ENCODE measurements at regions not wholly inside any gene's neighbourhood (a gene's known extent, or its start where the extent isn't known, plus 50 kb on each side); places are given as distances from the start of the nearest gene placed in this dataset.

GRCh38 chr4:123747016-123747415, 350.4 kb downstream of the SPRY1 start:
- DNase-seq (ENCODE audit: low read depth), result no peak

DNA sequence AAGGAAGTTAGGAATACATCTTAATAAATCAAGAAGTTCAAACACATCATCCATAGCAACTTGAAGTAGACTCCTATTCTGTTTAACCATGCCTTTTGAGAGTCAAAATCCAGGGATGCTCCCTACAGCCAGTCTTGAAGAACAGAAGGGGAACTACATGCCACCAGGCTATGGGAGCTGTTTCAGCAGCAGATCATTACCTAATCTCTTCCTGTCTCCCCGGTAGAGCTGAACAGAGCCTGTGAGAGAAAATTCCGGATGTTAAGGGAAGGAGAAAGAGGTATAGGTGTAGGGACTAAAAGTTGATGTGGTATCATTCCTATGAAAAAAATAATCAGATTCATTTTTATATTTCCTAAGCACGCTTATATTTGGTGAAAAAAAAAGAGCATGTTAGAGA, 352.2 kb downstream of the SPRY1 start:
- no peak for DNase-seq (ENCODE audit: low read depth)

DNA sequence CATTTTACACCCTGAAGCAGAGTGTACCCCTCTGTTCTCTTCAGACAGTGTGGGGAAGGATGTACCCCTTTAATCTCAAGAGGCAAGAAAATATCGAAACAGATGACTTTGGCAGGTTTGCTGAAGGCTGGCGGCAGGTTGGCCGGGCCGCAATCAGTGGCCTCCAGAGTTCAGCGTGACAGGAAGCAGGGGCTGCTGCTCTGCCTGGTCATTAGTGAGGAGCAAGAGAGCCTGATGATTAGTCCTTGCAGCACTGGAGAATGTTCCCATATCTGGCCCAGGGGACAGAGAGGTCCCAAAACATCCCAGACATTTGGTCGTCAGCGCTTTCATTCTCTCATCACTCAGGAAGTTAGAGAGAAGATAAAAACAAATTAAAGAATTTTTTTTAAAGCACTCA, 352.8 kb downstream of the SPRY1 start:
- no peak for DNase-seq (ENCODE audit: low read depth)

GRCh38 chr4:123750044-123750443, 353.4 kb downstream of the SPRY1 start:
- no peak for DNase-seq (ENCODE audit: low read depth)

DNA sequence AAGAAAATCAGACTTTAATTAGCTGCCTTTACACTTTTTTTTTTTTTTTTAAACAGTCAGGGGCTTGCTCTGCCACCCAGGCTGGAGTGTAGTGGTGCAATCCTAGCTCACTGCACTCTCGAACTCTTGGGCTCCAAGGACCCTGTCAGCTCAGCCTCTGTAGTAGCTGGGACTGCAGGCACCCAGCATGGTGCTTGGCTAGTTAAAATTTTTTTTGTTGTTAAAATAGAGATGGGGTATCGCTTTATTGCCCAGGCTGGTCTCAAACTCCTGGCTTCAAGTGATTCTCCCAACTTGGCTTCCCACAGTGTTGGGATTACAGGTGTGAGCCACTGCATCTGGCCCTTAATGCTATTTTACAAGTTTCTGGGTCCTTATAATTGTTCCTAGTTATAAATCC, 359.1 kb downstream of the SPRY1 start:
- DNase-seq (ENCODE audit: low read depth), result no peak

DNA sequence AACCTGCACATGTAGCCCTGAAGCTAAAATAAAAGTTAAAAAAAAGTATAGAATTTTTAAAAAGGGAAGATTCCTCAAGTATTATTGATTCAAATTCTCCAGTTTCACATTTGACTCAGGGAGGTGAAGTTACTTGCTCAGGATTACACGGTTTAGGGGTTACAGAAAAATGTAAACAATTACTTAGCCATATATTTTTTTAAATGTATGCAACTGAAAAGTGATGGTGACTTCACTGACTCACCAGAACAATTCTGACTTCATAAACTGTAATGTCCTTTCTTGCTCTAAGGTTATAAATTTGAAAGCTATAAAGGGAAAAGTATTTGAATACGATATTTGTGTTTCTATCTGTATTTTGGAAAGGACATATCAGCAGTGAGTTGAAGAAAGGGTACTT, 371.2 kb downstream of the SPRY1 start:
- DNase-seq (ENCODE audit: low read depth), result no peak

DNA sequence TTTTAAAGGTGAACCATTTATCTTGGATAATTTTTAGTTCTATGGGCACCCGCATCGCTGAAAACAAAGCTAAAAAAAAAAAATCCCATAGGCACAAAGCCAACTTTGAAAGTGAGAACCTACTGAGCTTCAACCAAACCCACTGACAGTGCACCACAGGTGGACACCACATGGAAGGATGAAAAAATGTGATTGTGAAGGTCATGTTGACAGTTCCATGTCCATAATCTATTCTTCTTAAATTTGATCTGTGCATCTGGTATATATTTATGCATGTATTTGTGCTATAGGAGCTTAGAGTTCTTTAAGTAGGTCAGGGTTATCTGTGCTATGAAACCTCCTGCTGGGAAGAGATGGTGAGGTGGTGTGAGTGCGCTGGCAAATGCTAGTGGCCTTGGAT, 374.3 kb downstream of the SPRY1 start:
- no peak for DNase-seq (ENCODE audit: low read depth)

GRCh38 chr4:123776267-123776666, 379.7 kb downstream of the SPRY1 start:
- DNase-seq (ENCODE audit: low read depth), result no peak

DNA sequence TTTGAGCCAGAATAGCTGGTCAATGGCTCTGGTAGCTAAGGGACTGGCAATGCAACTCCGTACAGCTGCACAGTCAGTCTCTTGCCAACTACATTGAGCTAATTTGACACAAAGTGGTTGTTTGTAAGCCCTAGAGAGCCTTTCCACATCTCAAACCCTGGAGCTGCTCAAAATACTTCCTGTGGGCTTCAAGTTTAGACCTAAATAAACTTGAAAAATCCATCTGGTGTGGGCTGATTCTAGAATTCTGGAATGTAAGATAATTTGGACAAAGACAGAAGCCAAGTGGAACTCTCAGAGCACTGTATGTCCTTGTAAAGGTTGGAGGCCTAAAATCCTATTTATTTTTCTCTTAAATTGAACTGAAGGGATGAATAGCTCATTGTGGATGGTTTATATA, 380.8 kb downstream of the SPRY1 start:
- no peak for DNase-seq (ENCODE audit: low read depth)

GRCh38 chr4:123783151-123783790, 386.7 kb downstream of the SPRY1 start:
- DNase-seq (ENCODE audit: low read depth), result no peak

GRCh38 chr4:123783921-123784320, 387.3 kb downstream of the SPRY1 start:
- no peak for DNase-seq (ENCODE audit: low read depth)

DNA sequence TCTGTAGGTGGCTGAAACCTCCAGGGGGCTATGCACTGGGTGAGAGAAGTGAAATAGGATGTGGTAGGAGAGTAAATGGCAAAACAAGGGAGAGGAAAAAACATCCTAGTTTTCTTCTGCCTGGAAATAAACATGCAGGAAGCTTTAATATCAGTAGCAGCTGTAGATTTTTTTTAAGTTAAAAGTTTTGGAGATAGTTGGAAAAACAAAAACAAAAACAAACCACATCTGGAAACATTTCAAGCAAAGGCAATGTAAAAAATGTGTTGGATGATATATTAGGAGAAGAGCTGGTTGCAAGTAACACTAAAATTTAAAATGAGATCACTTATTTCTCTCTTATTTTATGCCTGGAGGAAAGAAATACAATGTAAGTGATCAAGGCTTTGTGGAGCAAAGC, 388.0 kb downstream of the SPRY1 start:
- peak; percentile 56 for DNase-seq (ENCODE audit: low read depth)

- DNase-seq (ENCODE audit: low read depth), result peak; percentile 95
Measured at GRCh38 chr4:123785538-123785937, 388.9 kb downstream of the SPRY1 start.

- DNase-seq (ENCODE audit: low read depth), result no peak
Measured at GRCh38 chr4:123786163-123786915, 389.7 kb downstream of the SPRY1 start.

DNA sequence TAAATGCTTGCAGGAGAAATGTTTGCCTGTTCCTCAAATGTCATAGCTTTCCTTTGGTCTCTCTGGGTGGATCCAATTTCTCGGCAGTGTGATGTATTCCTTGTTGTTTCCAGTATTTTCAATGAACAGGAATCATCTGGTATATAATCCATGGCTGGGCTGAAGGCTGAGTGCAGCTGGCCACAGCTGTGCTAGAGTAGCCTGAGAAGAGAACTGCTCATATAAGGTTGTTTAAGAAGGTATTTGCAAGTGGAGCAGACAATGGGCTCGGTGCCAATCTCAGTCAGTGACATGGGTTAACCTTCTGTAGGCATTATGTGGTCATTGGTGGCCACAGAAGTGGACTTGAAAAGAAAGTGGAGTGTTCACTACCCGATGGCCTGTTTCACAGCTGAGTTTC, 390.3 kb downstream of the SPRY1 start:
- DNase-seq (ENCODE audit: low read depth), result no peak

- DNase-seq (ENCODE audit: low read depth), result no peak
Measured at GRCh38 chr4:123787512-123788080, 391.0 kb downstream of the SPRY1 start.

DNA sequence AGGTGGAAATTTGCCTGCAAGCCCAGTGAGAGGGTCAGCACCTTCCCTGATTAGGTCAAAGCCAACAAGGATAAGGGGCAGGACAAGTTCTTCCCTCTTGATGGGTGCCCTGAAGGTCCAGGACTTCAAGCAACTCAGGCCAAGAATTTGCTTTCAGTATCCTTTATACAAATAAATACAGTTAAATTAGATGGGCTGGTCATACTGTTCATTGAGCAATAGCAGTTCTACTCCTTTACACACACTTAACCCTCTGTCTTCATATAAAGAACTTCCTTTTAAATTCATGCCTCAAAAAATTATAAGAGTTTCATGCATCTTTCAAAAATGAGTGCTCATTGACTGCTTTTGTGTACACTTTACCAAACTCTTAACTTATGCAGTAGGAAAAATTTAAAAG, 392.0 kb downstream of the SPRY1 start:
- no peak for DNase-seq (ENCODE audit: low read depth)

GRCh38 chr4:123790681-123791080, 394.1 kb downstream of the SPRY1 start:
- DNase-seq (ENCODE audit: low read depth), result no peak

GRCh38 chr4:123802082-123802645, 405.6 kb downstream of the SPRY1 start:
- DNase-seq (ENCODE audit: low read depth), result no peak

GRCh38 chr4:123802933-123803332, 406.3 kb downstream of the SPRY1 start:
- DNase-seq (ENCODE audit: low read depth), result no peak

DNA sequence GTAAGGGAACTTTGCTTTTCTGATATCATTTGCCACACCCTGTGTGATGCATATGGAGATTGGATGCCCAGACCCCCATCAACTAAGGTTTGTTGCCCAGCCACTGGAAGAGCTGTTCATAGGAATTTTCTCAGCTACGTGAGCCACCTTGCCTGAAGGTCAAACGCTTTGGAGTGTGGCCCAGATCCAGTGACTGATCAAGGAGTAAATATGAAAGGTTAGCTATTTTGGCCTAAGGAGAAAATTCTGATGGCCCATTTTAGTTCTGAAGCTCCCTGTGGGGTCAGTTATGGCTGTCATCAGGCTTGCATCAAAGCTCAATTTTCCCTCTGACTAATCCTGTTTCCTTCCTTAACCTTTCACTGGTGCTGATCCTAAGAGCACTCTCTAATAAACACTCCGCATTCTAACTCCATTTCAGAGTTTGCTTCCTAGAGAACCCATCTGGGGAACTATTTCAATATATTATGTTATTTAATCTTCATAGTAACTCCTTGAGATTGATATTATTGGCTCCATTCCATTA, 407.7 kb downstream of the SPRY1 start:
- DNase-seq (ENCODE audit: low read depth), result no peak

- no peak for DNase-seq (ENCODE audit: low read depth)
Measured at GRCh38 chr4:123806056-123806455, 409.5 kb downstream of the SPRY1 start.

GRCh38 chr4:123807187-123807586, 410.6 kb downstream of the SPRY1 start:
- DNase-seq (ENCODE audit: low read depth), result no peak
